ENCODE measurements at regions not wholly inside any gene's neighbourhood (a gene's known extent, or its start where the extent isn't known, plus 50 kb on each side); places are given as distances from the start of the nearest gene placed in this dataset.

DNA sequence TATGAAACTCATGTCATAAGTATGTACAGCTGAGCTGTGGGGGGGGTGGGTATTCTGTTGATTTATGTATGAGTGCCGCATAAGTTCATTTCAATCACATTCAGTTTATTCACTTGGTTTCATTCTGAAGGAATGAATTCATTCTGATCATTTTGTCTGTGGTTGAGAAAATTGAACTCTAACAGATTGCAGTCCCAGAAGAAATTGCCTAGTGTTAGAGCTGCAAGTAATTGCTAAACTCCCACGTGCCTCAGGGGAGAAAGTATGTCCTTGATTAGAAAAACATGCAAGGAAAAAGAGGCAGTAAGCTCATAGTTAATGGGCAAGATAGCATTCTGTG is 442.4 kb upstream of the MGAT4C start:
- Mint-ChIP-seq H3K9me3 (ENCODE audit: low read depth) (peaks cover 9% of the 10 kb centered on the region), H3K4me1 (ENCODE audit: low read depth) (peaks cover 13% of the 10 kb centered on the region), H3K4me3 (ENCODE audit: unreplicated experiment) (peak overlapping the region; percentile 41), H3K27ac (ENCODE audit: unreplicated experiment) (peak overlapping the region; percentile 67), H3K27me3 (ENCODE audit: low read depth) (no peaks in the 10 kb centered on the region), H3K36me3 (ENCODE audit: low read depth) (no peaks in the 10 kb centered on the region)
- TF ChIP-seq, protein P1, sequence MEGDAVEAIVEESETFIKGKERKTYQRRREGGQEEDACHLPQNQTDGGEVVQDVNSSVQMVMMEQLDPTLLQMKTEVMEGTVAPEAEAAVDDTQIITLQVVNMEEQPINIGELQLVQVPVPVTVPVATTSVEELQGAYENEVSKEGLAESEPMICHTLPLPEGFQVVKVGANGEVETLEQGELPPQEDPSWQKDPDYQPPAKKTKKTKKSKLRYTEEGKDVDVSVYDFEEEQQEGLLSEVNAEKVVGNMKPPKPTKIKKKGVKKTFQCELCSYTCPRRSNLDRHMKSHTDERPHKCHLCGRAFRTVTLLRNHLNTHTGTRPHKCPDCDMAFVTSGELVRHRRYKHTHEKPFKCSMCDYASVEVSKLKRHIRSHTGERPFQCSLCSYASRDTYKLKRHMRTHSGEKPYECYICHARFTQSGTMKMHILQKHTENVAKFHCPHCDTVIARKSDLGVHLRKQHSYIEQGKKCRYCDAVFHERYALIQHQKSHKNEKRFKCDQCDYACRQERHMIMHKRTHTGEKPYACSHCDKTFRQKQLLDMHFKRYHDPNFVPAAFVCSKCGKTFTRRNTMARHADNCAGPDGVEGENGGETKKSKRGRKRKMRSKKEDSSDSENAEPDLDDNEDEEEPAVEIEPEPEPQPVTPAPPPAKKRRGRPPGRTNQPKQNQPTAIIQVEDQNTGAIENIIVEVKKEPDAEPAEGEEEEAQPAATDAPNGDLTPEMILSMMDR (IDR thresholded peaks at IDR 0.05), result no peak
- no peak for DNase-seq (ENCODE audit: low spot score)

DNA sequence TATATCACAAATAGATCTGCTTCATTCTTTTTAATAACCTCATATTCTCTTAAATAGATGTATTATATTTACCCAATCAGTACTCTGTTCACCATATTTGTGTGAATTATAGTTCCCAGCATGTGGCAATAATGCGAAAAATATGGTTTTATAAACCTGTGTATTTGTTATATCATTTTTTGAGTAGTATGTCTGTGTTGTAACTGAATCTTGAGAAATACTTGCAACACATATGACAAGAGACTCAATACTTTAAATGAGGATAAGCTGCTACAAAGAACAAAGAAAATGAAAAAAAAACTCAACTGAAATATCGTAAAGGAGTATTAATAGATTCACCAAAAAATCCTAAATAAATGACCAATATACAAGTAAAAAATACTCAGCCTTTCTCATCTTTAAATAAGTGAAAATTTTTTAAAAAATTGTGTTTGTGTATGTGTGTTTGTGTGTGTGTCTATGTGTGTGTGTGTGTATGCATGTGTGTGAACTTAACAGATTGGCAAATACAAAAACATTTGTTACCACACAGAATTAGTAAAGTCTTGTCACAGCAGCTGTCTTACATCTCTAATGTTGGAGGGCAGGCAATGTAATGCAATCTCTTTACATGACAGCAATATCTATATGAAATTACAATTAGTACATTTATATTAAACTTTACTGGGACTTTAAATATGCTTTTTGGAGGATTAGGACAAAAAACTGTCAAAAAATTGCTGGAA is 441.9 kb upstream of the MGAT4C start:
- peak overlapping the region; percentile 67 for H3K27ac Mint-ChIP-seq (ENCODE audit: unreplicated experiment)

DNA sequence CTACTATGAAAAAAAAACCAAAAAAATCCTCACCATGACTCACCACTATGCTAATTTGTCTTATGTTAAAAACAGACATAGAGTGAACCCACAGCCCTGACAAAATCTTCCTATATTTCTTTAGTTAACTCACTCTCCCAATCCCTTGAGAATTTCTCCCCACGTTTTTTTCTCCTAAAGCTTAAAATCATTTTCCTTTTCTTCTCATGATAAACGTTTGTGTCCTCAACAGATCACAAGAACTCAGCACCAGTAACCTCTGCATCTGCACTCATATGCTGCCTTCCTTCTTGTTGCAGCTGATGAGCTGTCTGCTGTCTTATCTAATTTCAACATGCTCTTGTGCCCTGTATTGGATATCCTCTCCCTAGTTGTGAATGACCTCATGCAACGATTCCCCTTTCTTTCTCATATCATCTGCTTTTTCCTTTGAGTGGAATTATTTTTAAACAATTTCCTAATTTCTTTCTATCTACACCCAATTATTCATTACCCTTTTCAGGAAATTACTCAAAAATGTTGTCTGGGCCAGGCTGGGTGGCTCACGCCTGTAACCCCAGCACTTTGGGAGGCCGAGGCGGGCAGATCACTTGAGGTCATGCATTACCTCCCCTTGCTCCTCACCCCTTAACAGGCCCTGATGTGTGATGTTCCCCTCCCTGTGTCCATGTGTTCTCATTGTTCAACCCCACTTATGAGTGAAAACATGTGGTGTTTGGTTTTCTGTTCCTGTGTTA is 427.5 kb upstream of the MGAT4C start:
- peak overlapping the region; percentile 53 for H3K27ac Mint-ChIP-seq (ENCODE audit: unreplicated experiment)
- peaks cover 32% of the 10 kb centered on the region for H3K9me3 Mint-ChIP-seq (ENCODE audit: low read depth)
- H3K4me1 Mint-ChIP-seq (ENCODE audit: low read depth), result peaks cover 8% of the 10 kb centered on the region
- no peak for DNase-seq (ENCODE audit: low spot score)
- TF ChIP-seq, protein P1 (IDR thresholded peaks at IDR 0.05), result no peak
- H3K27me3 Mint-ChIP-seq (ENCODE audit: low read depth), result no peaks in the 10 kb centered on the region
- peaks cover 10% of the 10 kb centered on the region for H3K36me3 Mint-ChIP-seq (ENCODE audit: low read depth)
- no peak overlapping the region for H3K4me3 Mint-ChIP-seq (ENCODE audit: unreplicated experiment)

More for the DNA sequence above, 441.9 kb upstream of the MGAT4C start:
- TF ChIP-seq, protein P1 (IDR thresholded peaks at IDR 0.05), result no peak
- Mint-ChIP-seq H3K4me3 (ENCODE audit: unreplicated experiment) (peak overlapping the region; percentile 41), H3K9me3 (ENCODE audit: low read depth) (peaks cover 7% of the 10 kb centered on the region), H3K36me3 (ENCODE audit: low read depth) (no peaks in the 10 kb centered on the region), H3K27me3 (ENCODE audit: low read depth) (no peaks in the 10 kb centered on the region), H3K4me1 (ENCODE audit: low read depth) (peaks cover 13% of the 10 kb centered on the region)
- DNase-seq (ENCODE audit: low spot score), result no peak

DNA sequence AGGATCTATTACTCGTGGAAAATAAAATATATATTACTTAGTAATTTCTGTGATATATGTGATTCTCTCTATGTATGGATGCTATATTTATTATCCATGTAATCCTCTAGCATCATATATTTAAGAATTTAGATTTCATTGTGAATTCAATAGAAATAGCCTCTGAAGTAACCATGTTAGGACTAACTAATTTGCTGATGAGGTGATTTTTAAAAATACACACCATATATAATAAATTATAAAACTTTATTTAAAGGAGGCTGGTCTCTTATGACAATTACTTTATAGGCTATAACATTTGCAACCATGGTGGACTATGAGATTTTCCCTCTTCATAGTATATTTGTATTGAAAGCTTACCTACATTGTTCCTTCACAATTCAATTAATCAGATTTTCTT is 424.9 kb upstream of the MGAT4C start:
- peaks cover 1% of the 10 kb centered on the region for H3K36me3 Mint-ChIP-seq (ENCODE audit: low read depth)
- peaks cover 16% of the 10 kb centered on the region for H3K9me3 Mint-ChIP-seq (ENCODE audit: low read depth)
- no peak overlapping the region for H3K27ac Mint-ChIP-seq (ENCODE audit: unreplicated experiment)
- DNase-seq (ENCODE audit: low spot score), result no peak
- TF ChIP-seq, protein P1 (IDR thresholded peaks at IDR 0.05), result no peak
- no peak overlapping the region for H3K4me3 Mint-ChIP-seq (ENCODE audit: unreplicated experiment)
- peaks cover 8% of the 10 kb centered on the region for H3K4me1 Mint-ChIP-seq (ENCODE audit: low read depth)
- H3K27me3 Mint-ChIP-seq (ENCODE audit: low read depth), result no peaks in the 10 kb centered on the region

DNA sequence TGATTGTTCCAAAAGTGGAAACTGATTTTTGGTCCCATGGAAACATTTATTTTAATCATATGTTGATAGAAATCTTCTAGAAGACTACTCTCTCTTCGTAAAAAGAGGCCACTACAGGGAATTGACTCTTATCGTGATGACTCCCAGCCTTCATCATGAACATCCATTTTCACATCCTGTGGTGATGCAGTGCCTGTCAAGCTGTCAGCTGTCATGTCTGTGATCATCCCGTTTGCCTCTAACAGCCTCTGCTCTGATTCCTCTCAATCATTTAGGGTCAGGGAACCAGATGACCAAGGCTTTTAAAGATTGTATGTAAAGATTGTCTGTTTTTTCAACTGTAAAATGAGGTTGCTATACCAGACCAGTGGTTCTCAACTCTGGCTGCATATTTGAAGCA is 419.0 kb upstream of the MGAT4C start:
- H3K4me1 Mint-ChIP-seq (ENCODE audit: low read depth), result peaks cover 13% of the 10 kb centered on the region
- no peak overlapping the region for H3K4me3 Mint-ChIP-seq (ENCODE audit: unreplicated experiment)
- DNase-seq (ENCODE audit: low spot score), result no peak
- peaks cover 1% of the 10 kb centered on the region for H3K36me3 Mint-ChIP-seq (ENCODE audit: low read depth)
- TF ChIP-seq, protein P1 (IDR thresholded peaks at IDR 0.05), result no peak
- no peaks in the 10 kb centered on the region for H3K27me3 Mint-ChIP-seq (ENCODE audit: low read depth)
- H3K9me3 Mint-ChIP-seq (ENCODE audit: low read depth), result peaks cover 5% of the 10 kb centered on the region
- no peak overlapping the region for H3K27ac Mint-ChIP-seq (ENCODE audit: unreplicated experiment)
